Effector memory CD4-positive, alpha-beta T cell (primary cell): ENCODE measurements at regions not wholly inside any gene's neighbourhood (a gene's known extent, or its start where the extent isn't known, plus 50 kb on each side); places are given as distances from the start of the nearest gene placed in this dataset.

Experiments used
- DNase-seq, 3 donors: peaks; one replicate each; pipeline ENCODE4 v3.0.0-alpha.2; 2020
- H3K27ac ChIP-seq: 2 replicates; pipeline ENCODE4 v1.7.0; 2013; ENCODE audit warnings: mild to moderate bottlenecking, low read length, moderate library complexity; ENCODE audit not compliant: insufficient read depth, poor library complexity, severe bottlenecking
- H3K27me3 ChIP-seq: replicated peaks from 2 replicates; pipeline ENCODE4 v1.7.0; 2013; ENCODE audit warnings: mild to moderate bottlenecking, low read length; ENCODE audit not compliant: insufficient read depth, control insufficient read depth, poor library complexity, severe bottlenecking
- H3K36me3 ChIP-seq: 2 replicates; pipeline ENCODE4 v1.7.0; 2013; ENCODE audit warnings: mild to moderate bottlenecking, low read length, moderate library complexity; ENCODE audit not compliant: control insufficient read depth, insufficient read depth
- H3K4me1 ChIP-seq: 2 replicates; pipeline ENCODE4 v1.7.0; 2013; ENCODE audit warnings: low read length, mild to moderate bottlenecking; ENCODE audit not compliant: control insufficient read depth, insufficient read depth, poor library complexity, severe bottlenecking
- H3K4me3 ChIP-seq: 2 replicates; pipeline ENCODE4 v1.7.0; 2013; ENCODE audit warnings: low read length, low read depth, mild to moderate bottlenecking; ENCODE audit not compliant: insufficient read depth, poor library complexity, severe bottlenecking
- H3K9me3 ChIP-seq: 2 replicates; pipeline ENCODE4 v1.7.0; 2013; ENCODE audit warnings: mild to moderate bottlenecking, low read length, moderate library complexity; ENCODE audit not compliant: control insufficient read depth

- no peaks in the 10 kb centered on the region for H3K36me3 ChIP-seq
- no peak for DNase-seq
- H3K4me1 ChIP-seq, result no peaks in the 10 kb centered on the region
- H3K27ac ChIP-seq, result no peak overlapping the region
- H3K4me3 ChIP-seq, result no peak overlapping the region
- no peaks in the 10 kb centered on the region for H3K27me3 ChIP-seq
- no peaks in the 10 kb centered on the region for H3K9me3 ChIP-seq
These were observed 76.6 kb upstream of the DLG1 start for GRCh38 chr3:197375001-197375441.

- no peak for DNase-seq
- Histone ChIP-seq H3K4me1 (no peaks in the 10 kb centered on the region), H3K4me3 (no peak overlapping the region), H3K27ac (no peak overlapping the region), H3K36me3 (no peaks in the 10 kb centered on the region), H3K27me3 (no peaks in the 10 kb centered on the region), H3K9me3 (no peaks in the 10 kb centered on the region)
These were observed 74.7 kb upstream of the DLG1 start for GRCh38 chr3:197373096-197373495.

GRCh38 chr3:197372047-197372661, 73.7 kb upstream of the DLG1 start:
- Histone ChIP-seq H3K27me3 (no peaks in the 10 kb centered on the region), H3K9me3 (no peaks in the 10 kb centered on the region), H3K4me1 (no peaks in the 10 kb centered on the region), H3K36me3 (no peaks in the 10 kb centered on the region), H3K27ac (no peak overlapping the region), H3K4me3 (no peak overlapping the region)
- no peak for DNase-seq

GRCh38 chr3:197371591-197372046, 73.2 kb upstream of the DLG1 start:
- no peaks in the 10 kb centered on the region for H3K27me3 ChIP-seq
- no peaks in the 10 kb centered on the region for H3K4me1 ChIP-seq
- no peak overlapping the region for H3K27ac ChIP-seq
- no peaks in the 10 kb centered on the region for H3K9me3 ChIP-seq
- no peak overlapping the region for H3K4me3 ChIP-seq
- DNase-seq, result no peak
- no peaks in the 10 kb centered on the region for H3K36me3 ChIP-seq

GRCh38 chr3:197369545-197369944, 71.1 kb upstream of the DLG1 start:
- Histone ChIP-seq H3K36me3 (no peaks in the 10 kb centered on the region), H3K27ac (no peak overlapping the region), H3K4me1 (no peaks in the 10 kb centered on the region), H3K9me3 (no peaks in the 10 kb centered on the region), H3K4me3 (no peak overlapping the region), H3K27me3 (no peaks in the 10 kb centered on the region)
- DNase-seq, result no peak

- DNase-seq, result no peak
- no peaks in the 10 kb centered on the region for H3K36me3 ChIP-seq
- H3K9me3 ChIP-seq, result no peaks in the 10 kb centered on the region
- H3K27ac ChIP-seq, result no peak overlapping the region
- no peak overlapping the region for H3K4me3 ChIP-seq
- H3K27me3 ChIP-seq, result no peaks in the 10 kb centered on the region
- H3K4me1 ChIP-seq, result no peaks in the 10 kb centered on the region
These were observed 70.4 kb upstream of the DLG1 start for GRCh38 chr3:197368821-197369220.

GRCh38 chr3:197368330-197368729, 69.9 kb upstream of the DLG1 start:
- Histone ChIP-seq H3K9me3 (no peaks in the 10 kb centered on the region), H3K27me3 (no peaks in the 10 kb centered on the region), H3K4me3 (no peak overlapping the region), H3K4me1 (no peaks in the 10 kb centered on the region), H3K27ac (no peak overlapping the region), H3K36me3 (no peaks in the 10 kb centered on the region)
- DNase-seq, result no peak

- no peak for DNase-seq
- Histone ChIP-seq H3K4me1 (no peaks in the 10 kb centered on the region), H3K27ac (no peak overlapping the region)
These were observed 68.8 kb upstream of the DLG1 start for GRCh38 chr3:197367081-197367780.

GRCh38 chr3:197366301-197367044, 68.1 kb upstream of the DLG1 start:
- DNase-seq, result no peak
- no peaks in the 10 kb centered on the region for H3K4me1 ChIP-seq
- H3K27ac ChIP-seq, result no peak overlapping the region
- H3K36me3 ChIP-seq, result no peaks in the 10 kb centered on the region
- no peaks in the 10 kb centered on the region for H3K9me3 ChIP-seq
- no peaks in the 10 kb centered on the region for H3K27me3 ChIP-seq
- no peak overlapping the region for H3K4me3 ChIP-seq

More at GRCh38 chr3:197367081-197367780, 68.8 kb upstream of the DLG1 start:
- Histone ChIP-seq H3K36me3 (no peaks in the 10 kb centered on the region), H3K9me3 (no peaks in the 10 kb centered on the region), H3K4me3 (no peak overlapping the region), H3K27me3 (no peaks in the 10 kb centered on the region)

- no peak for DNase-seq
- H3K4me3 ChIP-seq, result no peak overlapping the region
- no peaks in the 10 kb centered on the region for H3K36me3 ChIP-seq
- H3K27me3 ChIP-seq, result no peaks in the 10 kb centered on the region
- no peaks in the 10 kb centered on the region for H3K4me1 ChIP-seq
- no peaks in the 10 kb centered on the region for H3K9me3 ChIP-seq
- no peak overlapping the region for H3K27ac ChIP-seq
These were observed 67.2 kb upstream of the DLG1 start for GRCh38 chr3:197365586-197365985.
